ENCODE measurements at regions not wholly inside any gene's neighbourhood (a gene's known extent, or its start where the extent isn't known, plus 50 kb on each side); places are given as distances from the start of the nearest gene placed in this dataset.
"Not testable (repeated sequence)": the region's sequence is repeated elsewhere in the genome, so short reads cannot be mapped to it uniquely, and the experiment has no call there.

GRCh38 chr12:33593753-33594152, 154.1 kb upstream of the SYT10 start:
- DNase-seq = no peak

GRCh38 chr12:33596061-33596460, 156.4 kb upstream of the SYT10 start:
- DNase-seq = no peak

DNA sequence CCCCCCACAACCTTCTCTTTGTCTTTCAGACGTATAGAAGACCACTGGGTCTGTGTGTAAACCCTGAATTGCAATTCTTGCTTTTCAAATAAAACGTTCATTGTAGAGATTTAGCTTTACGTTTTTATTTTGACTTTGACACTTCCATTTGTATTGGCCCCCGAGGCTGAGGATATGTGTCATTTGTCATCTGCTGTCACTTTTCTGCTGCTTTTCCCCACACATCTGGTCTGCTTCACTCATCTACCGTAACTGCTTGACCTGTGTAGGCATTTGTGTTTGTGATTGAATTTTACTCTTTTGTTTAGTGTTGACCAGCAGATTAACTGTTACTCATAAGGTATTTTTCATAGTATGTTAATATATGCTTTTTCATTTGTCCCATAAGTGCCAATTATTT, 157.2 kb upstream of the SYT10 start:
- no peak for DNase-seq

GRCh38 chr12:33602515-33602914, 162.9 kb upstream of the SYT10 start:
- no peak for DNase-seq

DNA sequence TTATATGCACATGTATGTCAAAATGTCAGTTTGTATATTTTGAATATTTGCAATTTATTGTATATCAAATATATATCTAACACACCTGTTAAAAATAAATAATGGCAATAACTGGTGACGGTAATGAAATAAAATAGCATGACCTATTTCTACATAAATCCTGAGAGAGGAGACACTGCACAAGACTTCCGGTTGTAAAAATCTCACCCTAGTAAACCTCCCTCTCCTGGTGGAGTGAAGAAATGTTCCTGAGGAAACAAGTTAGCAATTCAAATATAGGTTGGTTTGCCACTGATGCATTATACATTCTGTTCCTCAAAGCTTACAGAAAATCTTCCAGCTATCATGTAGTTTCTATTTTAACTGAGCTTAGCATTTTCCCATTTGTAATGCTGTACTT, 166.1 kb upstream of the SYT10 start:
- peak; percentile 24 for DNase-seq

GRCh38 chr12:33609910-33610309, 170.3 kb upstream of the SYT10 start:
- DNase-seq = no peak

- DNase-seq = no peak
These were observed 175.0 kb upstream of the SYT10 start for GRCh38 chr12:33614630-33615029.

- DNase-seq = no peak
These were observed 177.6 kb upstream of the SYT10 start for GRCh38 chr12:33617218-33617617.

DNA sequence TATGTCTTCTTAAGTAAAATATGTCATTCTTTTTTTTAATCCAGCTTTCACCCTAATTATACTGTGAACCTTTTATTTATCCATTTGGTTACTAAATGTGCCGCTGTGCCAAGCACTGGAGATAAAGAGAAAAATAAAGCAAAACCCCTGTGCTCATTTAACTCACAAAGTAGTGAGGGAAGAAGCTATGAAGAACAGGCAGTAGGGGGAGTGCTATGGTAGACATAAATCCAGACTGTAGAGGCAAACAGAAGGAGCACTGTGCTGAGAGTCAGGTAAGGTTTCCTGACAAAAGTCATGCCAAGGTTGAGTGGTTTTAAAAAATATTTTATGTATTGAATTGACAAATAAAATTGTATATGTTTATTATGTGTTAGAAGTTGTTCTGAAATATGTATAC, 188.5 kb upstream of the SYT10 start:
- no peak for DNase-seq

GRCh38 chr12:33634544-33634943, 194.9 kb upstream of the SYT10 start:
- DNase-seq = no peak

DNA sequence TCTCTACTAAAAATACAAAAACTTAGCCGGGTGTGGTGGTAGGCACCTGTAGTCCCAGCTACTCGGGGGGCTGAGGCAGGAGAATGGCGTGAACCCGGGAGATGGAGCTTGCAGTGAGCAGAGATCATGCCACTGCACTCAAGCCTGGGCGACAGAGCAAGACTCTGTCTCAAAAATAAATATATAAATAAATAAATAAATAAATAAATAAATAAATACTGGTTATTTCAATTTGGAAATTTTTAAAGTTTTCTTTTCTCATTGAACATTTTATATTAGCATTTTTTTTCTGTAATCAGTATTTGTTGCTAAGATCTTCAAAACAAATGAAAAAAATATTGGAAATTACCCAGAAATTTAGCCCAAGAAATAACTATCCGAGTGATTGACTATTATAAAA, 197.3 kb upstream of the SYT10 start:
- DNase-seq = not testable (repeated sequence)

- no peak for DNase-seq
These were observed 200.4 kb upstream of the SYT10 start for GRCh38 chr12:33639975-33640374.

DNA sequence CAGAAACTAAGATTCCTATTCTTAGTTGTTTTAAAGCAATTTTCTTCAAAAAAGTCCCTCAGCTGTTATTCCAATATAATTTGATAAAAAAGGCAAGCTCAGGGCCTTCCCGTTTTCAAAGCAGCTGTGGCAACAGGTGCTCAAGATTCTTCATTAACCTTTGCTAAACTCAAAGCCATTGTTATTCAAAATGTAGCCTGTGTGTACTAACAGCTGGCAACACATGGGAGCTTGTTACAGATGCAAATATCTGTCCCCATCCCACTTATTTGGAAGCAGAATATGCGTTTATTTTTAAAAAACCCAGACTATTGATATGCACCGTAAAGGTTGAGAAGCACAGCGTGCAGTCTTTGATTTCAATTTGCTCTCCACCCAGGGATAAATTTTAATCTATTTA, 210.4 kb upstream of the SYT10 start:
- no peak for DNase-seq

DNA sequence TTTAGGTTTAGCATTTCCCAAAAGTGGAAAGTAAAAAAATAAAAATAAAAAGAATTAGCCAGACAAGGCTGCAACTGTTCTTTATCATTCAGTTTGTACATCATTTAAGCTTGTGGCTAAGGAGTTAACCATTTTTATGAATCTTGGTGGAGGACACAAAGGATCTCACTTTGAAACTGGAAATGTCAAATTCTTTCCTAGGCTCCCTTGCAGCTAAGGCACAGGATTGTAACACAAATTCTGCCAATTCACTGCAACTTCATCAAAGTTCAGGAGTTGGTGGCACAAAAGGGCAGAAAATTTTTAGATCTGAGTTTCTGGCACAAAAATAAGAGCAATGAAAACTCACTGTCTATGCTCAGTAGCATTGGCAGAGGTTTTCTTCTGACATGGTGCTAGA, 211.2 kb upstream of the SYT10 start:
- no peak for DNase-seq

DNA sequence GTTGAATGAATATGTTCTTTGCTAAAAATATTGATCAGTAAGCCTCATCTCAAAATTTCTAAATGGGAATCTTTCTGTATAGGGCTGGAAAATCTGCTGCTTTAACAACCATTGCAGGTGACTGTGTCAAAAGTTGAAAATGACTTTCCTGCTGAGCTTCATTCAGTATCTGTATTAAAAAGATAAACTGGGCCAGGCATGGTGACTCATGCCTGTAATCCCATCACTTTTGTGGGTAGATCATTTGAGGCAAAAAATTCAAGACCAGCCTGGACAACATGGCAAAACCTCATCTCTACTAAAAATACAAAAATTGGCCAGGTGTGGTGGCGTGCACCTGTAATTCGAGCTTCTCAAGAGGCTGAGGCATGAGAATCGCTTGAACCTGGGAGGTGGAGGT, 213.7 kb upstream of the SYT10 start:
- no peak for DNase-seq

DNA sequence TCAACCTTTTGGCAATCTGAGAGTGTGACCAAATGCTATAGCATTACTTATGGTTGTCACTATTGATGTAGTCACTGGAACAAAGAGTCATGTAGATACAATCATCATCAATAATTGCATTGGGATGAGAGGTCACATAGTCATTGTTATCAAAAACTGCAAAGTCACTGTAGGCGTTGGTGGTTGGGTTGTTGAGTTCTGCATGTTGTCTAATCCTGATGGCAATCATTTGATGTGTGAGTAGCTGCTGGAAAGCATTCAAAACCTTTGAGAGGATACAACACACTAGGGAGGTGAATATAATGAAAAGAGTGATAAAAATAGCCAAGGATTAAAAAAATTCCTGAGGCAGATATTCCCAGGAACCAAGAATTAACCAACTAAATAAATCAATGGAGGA, 214.7 kb upstream of the SYT10 start:
- DNase-seq = no peak

- no peak for DNase-seq
These were observed 223.5 kb upstream of the SYT10 start for GRCh38 chr12:33663000-33663654.

DNA sequence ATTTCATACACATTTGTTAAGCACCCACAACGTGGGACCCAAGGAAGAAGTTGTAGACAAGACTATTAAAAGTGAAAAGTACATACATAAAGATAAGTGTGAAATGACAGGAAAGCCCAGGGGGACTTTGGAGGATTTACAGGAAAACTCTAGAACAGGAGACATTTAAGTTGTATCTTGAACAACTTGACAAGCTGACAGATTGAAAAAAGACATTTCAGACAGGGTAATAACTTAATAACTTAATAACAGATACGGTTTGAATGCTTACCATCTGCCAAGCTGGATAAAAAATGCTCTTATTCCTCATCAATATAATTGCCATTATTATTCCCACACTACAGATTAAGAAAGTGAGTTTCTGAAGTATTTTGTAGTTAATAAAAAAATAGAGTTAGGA, 229.7 kb upstream of the SYT10 start:
- DNase-seq = no peak

- DNase-seq = no peak
These were observed 230.7 kb upstream of the SYT10 start for GRCh38 chr12:33670284-33670683.

- no peak for DNase-seq
These were observed 232.1 kb upstream of the SYT10 start for GRCh38 chr12:33671676-33672075.

- DNase-seq = no peak
These were observed 233.4 kb upstream of the SYT10 start for GRCh38 chr12:33672836-33673577.

- DNase-seq = no peak
These were observed 237.2 kb upstream of the SYT10 start for GRCh38 chr12:33676866-33677265.

DNA sequence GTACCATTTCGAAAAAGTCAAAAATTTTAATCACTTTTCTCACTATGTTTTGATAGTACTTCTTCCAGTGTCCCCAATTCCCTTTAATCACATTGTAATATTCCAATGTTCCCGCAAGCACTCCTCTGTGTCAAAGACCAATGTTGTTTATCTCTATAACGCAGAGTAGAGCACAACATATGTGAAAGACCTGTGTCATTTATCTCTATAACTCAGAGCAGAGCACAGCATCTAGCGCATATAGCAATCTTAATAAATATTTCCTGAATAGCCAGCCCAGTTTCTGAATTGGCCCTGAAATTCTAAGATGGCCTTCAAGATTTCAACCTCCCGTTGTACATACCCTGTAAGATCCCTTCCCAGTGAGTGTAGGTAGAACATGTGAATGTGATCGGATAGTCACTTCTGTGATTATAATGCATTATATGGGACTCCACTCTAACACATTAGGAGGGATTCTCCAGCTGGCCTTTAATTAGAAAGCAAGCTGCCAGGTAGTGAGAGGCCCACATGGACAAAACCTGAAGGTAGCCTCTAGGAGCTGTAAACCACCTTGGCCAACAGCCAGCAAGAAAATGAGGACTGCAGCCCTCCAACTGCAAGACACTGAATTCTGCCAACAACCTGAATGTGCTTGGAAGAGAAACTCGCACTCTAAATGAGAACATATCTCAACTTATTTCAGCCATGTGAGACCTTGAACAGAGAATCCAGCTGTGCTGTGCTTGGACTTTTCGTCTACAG, 238.8 kb upstream of the SYT10 start:
- DNase-seq = no peak

- no peak for DNase-seq
These were observed 250.9 kb upstream of the SYT10 start for GRCh38 chr12:33690562-33690961.
